ENCODE measurements at regions not wholly inside any gene's neighbourhood (a gene's known extent, or its start where the extent isn't known, plus 50 kb on each side); places are given as distances from the start of the nearest gene placed in this dataset.

DNA sequence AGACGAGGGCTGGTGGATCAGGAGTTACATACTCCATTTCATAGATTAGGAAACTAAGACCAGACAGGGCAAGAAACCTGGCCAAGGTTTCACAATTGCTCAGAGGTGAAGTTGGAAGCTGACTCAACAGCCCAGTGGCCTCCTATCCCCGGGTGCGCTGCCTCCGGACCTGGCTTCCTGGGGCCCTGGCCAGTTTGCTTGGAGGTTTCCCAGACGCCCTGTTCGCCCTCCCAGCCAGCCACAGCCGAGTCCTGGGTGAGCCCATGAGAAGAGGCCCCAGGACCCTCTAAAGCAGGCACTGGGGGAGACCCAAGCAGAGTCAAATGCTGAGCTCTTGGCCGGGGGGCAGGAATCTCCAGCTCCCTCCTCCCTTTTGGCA is 180.1 kb downstream of the ZBTB18 start:
- TF ChIP-seq, protein P1, sequence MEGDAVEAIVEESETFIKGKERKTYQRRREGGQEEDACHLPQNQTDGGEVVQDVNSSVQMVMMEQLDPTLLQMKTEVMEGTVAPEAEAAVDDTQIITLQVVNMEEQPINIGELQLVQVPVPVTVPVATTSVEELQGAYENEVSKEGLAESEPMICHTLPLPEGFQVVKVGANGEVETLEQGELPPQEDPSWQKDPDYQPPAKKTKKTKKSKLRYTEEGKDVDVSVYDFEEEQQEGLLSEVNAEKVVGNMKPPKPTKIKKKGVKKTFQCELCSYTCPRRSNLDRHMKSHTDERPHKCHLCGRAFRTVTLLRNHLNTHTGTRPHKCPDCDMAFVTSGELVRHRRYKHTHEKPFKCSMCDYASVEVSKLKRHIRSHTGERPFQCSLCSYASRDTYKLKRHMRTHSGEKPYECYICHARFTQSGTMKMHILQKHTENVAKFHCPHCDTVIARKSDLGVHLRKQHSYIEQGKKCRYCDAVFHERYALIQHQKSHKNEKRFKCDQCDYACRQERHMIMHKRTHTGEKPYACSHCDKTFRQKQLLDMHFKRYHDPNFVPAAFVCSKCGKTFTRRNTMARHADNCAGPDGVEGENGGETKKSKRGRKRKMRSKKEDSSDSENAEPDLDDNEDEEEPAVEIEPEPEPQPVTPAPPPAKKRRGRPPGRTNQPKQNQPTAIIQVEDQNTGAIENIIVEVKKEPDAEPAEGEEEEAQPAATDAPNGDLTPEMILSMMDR (conservative IDR thresholded peaks at IDR 0.05; ENCODE audit: low read depth, low read length), result no peak
- TF ChIP-seq EZH2 (IDR thresholded peaks at IDR 0.05; ENCODE audit: low read length, unreplicated experiment) (no peak), EZH2phosphoT487 (IDR thresholded peaks at IDR 0.05; ENCODE audit: borderline replicate concordance, low read length) (no peak)

Measured in PC-3 (cell line).